Stimulated activated CD4-positive, alpha-beta T cell treated with anti-CD3 and anti-CD28 coated beads, Interleukin-4, amount 100 ng/mL, for 24 hours (primary cell): ENCODE measurements at regions not wholly inside any gene's neighbourhood (a gene's known extent, or its start where the extent isn't known, plus 50 kb on each side); places are given as distances from the start of the nearest gene placed in this dataset.

Experiments used
- DNase-seq: peaks from one replicate; pipeline ENCODE4 v3.0.0-alpha.2; 2020

DNA sequence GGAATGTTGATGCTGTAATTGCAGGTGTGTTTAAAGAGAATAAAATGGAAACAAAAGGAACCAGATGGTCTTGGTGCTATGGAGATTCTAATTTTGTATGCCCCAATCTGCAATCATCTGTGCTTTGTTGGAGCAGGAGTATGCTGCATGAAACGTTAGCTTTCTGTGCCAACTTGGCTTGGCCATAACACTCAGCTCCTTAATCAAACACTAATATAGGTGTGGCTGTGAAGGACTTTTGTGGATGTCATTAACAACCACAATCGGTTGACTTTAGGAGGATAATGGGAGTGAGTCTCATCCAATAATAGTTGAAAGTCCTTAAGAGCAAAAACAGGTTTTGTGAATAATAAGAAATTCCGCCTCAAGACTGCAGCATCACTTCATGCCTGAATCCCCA lies 399.2 kb downstream of the NLGN4X start:
- no peak for DNase-seq

DNA sequence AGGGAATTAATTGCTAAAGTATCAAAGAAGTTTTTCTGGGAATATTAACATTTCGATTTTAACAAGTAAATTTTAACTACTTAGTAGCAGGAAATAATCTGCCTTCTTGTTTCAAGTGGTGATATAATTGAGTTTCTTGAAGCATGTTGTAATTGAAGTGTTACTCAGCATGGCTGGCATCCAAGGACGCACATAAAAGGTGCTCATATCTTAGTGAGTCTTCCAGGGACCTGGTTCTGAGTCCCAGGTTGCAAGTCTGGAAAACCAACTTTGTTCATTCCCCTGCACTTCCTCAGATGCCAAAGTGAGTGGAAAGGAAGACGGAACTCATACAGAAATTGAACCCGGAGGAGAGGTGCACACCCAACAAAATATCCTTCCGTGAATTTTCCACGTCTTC lies 399.6 kb downstream of the NLGN4X start:
- no peak for DNase-seq

DNA sequence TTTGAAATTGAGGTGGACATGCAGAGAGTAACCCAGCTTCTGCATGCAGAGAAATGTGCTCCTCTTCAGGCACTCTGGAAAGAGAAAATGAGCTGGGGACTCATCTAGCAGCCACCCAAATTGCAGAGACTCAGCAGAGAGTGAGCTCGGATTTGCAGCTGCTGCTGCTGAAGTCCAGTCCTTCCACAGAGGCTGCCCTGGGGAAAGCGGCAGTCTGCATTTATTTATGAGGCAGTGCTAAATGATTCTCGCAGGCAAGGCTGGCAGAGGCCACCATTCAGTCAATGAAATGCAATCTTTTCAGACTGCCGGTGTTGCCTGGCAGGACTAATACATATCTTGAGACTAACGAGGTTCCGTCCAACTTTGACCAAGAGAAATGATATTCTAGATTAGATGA lies 404.8 kb downstream of the NLGN4X start:
- DNase-seq: no peak

DNA sequence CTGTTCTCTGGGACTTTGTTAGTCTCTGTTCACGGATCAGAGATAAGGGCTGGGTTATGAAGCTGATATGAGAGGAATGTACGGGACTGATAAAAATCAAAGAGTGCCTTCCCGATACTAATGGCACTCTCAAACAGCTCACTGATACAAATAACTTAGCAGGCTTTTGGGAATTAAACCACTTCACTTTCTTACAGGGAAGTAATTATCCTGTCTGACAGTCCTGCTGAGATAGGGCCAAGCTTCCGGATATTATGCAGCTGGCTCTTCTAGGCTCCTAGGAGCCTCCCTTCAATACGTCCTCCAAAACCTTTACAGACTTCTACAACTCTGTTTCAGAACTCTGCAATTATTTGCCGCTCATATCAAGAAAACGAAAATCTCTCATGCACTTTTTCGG lies 418.0 kb downstream of the NLGN4X start:
- DNase-seq: no peak

DNA sequence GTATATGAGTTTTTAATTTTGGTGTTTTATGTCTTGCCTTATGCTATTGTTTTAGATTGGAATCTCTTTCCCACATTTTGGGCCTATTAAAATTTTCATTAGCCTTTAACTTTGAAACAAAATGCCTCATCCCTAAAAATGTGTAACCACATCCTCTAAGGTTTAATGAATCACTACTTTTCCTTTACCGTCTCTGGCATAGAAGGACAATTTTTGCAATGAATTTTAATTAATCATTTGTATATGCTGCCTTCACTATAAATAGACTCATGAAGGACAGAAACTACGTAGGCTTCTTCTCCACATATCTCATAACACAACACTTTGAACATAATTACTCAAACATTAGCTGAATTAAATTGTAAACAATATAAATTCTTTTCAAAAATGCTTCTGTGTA lies 421.5 kb downstream of the NLGN4X start:
- DNase-seq: no peak

DNA sequence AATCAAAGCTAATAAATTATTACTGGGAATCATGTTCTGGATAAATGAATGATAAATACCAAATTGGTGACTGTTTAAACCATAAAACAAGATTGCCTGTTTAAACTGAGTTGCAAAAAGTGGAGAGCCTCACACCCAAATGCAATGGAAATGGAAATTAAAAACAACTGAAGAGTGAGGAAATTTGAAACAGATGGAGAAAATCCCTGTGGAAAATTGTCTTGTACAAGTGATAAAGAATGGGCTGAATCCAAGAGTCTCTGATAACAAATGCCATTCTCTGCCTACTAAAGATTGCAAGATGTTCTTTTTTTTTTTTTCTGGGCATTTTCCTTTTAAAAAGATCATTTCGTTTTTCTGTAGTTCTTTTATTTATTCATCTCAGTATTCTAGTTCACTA lies 426.3 kb downstream of the NLGN4X start:
- no peak for DNase-seq

DNA sequence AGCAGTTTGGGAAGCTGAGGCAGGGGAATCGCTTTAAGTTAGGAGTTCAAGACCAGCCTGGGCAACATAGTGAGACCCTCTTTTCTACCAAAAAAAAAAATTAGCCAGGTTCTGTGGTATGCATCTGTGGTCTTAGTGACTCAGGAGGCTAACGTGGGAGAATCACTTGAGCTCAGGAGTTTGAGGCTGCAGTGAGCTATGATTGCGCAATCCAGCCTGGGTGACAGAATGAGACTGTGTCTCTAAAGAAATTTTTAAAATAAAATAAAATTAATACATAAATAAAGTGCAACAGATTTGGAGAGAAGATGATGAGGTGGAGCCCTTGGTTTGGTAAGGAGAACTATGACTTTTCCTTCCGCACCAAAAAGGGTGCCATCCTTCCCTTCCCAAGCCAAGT lies 436.9 kb downstream of the NLGN4X start:
- DNase-seq: no peak

DNA sequence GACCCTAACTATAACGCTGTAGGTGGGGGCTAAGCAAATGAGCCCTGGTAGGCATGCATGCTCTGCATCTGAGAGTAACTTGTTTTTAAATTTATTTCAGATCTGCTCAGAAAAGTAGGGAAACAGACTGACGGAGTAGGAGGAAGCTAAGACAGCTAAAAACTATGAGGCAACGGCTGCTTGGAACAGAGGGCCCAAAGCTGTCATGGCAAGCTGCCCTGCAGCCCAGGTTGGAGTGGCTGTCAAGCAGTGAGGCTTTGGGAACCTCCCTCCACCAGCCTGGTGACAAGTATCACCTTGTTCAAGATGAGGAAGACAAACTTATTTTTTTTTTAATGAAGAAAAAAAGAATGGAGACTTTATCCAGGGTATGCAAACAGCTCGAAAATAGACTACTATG lies 439.8 kb downstream of the NLGN4X start:
- no peak for DNase-seq

DNA sequence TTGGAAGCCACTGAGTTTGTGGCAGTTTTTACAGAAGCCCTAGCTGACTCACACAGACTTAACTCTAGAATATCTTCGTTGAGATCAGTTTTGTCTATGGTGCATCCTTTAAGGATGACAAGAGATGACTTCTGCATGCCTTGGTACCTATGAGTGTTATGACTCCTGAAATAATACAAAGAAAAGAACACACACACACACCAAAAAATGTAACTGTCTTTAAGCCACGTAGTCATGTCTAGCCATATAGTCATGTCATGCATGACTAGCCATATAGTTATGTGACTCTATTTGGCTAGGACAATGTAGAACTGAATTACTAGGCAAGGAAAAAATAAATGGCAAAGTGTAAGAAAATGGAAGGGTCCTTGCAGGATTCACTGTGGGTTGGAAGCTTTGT lies 447.8 kb downstream of the NLGN4X start:
- DNase-seq: no peak

DNA sequence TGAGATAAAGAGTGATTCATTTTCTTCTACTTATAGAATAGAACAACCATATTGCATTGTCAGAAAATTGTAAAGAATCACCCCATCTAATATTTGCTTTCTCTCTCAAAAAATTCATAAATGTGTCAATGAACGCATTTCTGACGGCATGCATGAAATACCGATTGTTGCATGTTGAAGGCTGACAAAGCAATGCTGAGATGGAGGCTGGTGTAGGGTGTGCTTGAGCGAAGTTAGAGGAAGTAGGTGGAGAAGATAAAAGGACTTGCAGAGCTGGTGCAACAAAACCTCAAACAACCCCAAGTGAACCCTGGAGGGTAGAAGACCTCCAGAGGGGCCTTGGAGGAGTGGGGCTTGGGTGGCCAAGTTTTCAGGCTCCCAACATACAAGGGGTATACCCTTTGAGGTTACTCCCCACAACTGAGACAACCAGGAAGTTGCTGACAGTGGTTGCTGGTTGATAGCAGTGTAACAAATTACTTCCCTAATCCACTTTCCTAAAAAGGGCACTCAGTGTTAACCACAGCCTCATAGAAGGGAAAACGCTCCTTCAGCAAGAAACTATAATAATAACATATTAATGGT lies 452.7 kb downstream of the NLGN4X start:
- DNase-seq: no peak

DNA sequence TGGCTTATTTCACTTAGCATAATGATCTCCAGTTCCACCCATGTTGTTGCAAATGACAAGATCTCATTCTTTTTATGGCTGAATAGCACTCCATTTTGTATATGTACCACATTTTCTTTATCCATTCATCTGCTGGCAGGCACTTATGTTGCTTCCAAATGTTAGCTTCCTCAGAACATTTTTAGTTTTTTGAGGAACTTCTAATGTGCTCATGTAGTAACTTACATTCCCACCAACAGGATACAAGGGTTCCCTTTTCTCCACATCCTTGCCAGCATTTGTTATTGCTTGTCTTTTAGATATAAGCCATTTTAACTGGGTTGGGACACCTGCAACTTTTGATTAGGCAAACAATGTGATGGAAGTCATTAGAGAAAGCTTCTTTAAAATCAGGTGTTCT lies 454.2 kb downstream of the NLGN4X start:
- DNase-seq: no peak

DNA sequence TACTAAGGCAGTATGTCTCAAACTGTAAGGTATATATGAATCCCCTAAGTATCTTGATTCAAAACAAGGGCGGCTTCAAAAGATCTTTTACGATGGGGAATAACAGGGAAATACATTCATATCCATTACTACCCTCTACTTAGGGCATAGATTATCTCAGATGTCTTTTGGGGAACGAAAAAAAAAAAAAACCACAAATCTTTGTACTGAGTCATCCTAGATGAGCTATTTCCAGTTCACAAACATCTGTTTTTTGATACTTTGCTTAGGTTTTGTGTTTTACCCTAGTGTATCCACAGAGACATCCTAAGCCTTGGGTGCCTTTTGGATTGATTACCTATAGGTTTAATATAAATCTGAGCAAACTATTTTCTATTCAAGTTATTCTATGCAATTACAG lies 457.2 kb downstream of the NLGN4X start:
- DNase-seq: no peak

DNA sequence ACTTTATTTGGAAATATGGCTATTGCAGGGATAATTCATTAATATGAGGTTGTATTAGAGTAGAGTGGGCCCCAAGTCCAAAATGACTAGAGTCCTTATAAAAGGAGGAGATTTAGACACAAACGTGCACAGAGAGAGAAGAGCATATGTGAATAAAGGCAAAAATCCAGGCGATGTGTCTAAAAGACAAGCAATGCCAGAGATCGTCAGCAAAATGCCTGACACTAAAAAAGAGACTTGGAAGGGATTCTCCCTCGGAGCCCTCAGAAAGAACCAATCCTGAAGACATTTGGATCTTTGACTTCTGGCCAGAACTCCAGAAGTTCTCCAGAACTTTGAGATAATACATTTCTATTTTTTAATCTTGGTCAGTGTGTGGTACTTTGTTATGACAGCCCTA lies 472.1 kb downstream of the NLGN4X start:
- DNase-seq: no peak

DNA sequence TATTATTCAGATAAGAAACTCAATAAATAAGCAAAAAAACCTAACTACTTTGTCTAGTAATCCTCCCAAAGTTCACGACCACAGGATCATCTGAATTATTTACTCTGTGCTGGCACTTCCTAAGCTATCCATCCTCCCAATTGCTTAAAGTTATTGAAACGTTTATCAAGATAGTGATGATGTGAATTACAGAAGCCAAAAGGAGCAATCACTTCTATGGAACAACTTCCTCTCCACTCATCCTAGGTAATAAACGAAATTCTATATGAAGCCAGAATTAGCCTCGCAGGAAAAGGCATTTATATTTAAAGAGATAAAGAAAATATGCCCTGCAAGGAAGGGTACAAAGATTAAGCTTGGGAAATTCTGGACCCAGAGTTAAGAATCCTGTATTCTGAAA lies 475.4 kb downstream of the NLGN4X start:
- DNase-seq: no peak

DNA sequence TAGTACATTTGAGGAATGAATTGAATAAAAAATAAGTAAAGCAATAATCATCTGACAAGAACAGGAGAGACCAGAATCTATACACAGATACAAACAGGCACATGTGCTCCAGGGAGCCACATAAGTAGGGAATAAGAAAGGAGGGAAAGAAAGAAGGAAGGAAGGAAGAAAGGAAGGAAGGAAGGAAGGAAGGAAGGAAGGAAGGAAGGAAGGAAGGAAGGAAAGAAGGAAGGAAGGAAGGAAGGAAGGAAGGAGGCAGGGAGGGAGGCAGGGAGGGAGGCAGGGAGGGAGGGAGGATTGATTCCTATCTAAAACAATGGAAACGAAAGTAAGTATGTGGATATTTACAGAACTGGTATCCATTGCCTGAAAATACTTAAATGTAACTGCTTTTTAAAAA lies 475.8 kb downstream of the NLGN4X start:
- no peak for DNase-seq

DNA sequence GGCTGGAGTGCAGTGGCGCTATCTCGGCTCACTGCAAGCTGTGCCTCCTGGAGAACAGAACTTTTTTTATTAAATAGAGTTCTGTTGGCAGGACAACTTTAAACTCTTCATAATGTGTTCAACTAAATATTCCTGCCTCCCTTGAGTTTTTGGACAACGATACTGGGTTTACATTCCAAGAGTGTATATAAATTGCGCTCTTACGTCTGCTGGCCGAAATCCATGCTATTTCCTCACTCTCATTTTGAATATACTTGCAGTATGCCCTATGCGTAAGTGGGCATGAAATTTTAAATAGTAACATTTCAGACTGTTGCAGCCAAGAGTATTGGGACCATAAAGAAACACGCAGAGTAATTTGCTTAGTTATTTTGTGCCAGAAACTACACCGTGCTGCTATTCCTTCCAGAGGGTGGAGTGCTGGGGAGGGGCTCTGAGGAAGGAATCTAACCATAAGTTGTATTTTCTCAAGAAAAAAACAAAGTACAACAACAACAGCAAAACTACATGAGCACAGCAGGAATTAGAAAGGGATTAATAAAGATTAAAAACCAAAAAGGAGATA lies 480.0 kb downstream of the NLGN4X start:
- no peak for DNase-seq

DNA sequence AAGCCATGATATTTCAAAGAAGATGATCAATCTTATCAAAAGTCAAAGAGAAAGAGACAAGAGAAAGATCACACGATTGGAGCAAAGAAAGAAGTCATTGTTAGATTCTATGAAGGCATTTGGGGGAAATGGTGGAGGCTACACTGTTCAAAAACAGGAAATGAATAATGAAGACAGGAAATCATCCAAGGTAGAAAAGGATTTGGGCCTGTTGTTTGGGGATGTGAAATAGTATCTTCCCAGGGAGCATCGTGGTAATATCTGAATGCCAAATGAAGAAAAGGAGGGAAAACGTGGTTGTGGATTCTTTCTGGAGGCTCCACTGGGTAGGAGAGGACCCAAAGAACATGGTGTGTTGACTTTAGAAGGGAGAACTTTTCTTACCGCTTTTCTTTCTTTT lies 482.4 kb downstream of the NLGN4X start:
- DNase-seq: no peak

DNA sequence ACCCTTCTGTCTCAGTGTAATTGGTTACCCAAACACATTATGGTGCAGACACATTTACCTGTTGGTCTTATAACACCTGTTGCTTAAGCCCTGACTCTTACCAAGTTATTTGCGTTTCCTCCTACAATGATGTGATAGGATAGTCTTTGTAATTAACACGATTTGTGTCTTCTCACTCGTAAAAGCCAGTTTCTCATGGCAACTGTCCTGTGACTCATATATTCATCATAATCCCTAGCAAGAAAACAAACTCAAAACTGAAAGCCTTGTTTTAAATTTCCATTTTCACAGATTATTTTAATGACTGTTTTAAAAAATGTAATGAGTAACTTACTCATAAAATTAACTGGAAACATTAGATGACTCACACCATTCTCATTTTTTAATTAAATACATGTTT lies 495.2 kb downstream of the NLGN4X start:
- no peak for DNase-seq

DNA sequence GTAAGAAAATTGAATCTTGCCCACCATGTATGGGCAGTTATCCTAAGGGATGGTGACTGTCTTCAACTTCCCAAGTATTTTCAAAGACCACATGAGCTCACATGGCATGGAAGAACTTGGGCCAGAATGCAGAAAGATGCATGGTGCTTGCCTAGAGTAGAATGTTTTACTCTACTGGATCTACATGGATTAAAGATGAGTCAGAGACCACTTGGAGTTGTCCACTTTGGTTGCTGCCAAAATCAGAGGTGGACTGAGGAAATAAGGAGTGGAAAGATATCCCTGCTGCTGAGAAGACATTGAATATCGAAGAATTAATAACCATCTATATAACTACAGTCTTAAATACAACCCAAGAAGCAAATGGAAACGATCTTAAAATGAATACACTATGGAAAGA lies 498.1 kb downstream of the NLGN4X start:
- no peak for DNase-seq

DNA sequence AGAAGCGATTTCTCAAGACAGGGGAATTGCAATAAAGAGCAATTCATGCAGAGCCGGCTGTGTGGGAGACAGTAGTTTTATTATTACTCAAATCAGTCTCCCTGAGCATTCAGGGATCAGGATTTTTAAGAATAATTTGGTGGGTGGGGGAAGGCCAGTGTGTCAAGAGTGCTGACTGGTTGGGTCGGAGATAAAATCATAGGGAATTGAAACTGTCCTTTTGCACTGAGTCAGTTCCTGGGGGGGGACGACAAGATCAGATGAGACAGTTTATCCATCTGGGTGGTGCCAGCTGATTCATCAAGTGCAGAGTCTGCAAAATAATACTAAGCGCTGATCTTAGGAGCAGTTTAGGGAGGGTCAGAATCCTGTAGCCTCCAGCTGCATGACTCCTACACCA lies 502.4 kb downstream of the NLGN4X start:
- DNase-seq: no peak

DNA sequence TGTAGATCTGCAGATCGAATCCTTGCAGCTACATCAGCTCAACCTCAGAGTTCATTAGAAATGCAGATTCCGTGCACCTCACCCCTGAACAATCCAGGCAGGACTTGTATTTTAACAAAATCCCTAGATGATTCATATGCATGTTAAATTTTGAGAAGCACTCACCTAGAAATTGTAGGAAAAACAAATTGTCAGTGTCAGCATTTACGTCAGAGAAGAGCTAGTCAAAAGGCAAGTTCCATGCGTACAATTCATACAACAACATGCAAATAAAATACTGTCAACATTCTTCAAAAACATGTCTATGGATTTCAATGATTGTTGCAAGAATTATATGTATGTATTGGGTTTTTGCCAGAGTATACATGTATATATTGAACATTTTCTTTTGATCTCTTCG lies 504.5 kb downstream of the NLGN4X start:
- no peak for DNase-seq

DNA sequence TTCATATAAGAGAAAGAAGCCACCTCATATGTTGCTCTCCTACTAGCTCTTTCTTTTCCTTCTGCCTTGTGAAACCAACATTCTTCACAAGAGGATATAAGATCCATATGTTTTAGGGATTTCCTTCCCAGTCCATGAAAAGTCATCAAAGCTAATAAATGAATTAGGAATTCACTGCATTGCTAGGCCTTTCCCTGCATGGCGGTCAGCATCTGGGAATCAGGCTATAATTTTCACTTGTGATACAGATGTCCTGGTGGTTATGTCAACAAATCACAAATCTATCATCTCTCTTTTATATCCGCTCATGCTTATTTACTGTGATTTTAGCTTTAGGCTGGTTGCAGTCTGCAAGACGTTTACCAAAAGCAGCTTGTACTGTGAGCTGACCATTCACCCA lies 510.0 kb downstream of the NLGN4X start:
- DNase-seq: no peak

DNA sequence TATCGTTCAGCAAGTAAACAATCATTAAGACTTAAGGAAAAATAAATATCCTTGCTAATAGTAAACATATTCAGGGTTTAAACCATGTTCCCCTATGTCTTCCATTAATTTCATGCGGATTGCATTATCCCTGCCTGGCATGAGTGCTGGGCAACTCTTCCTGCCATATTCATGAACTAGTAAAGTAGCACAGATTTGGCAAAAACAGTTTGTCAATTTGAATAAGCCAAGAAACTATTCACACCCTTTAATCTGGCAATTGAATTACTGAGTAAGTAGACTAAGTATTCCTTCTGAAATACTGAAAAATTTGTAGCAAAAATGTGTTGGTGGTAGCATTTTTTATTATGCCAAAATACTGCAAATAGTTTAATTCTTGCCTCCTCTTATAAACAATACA lies 512.0 kb downstream of the NLGN4X start:
- DNase-seq: no peak

DNA sequence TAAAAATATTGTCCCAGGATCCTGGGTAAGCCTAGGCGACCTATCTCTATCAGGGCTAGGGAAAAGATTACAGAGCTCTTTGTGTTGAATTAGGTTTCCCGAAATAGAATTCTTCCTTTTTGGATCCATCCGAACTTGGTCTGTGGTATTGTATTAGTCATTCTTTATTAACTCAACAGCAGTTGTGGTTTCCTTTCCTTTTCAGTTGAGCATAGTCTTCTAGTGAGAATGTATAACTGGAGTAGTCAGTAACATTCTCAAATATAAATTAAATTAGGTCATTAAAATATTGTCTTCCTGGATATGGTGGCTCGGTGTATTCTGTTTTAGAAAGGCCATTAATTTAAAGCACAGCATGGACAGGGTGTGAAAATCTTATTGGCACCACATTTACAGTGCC lies 520.4 kb downstream of the NLGN4X start:
- DNase-seq: no peak

DNA sequence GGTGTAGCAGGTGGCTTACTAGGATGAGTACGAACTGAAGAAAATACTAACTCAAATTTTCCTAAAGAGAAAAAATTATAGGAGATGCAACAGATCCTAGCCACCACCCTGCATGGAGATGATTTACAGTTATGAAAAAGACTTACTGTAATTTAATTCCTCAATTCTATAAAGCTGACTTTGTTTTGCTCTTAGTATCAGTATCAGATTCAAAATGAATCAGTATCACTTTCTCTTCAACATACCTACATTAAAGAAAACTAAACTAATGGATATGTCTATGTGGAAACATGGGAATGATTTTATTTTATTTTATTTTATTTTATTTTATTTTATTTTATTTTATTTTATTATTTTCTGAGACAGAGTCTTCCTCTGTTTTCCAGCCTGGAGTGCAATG lies 525.8 kb downstream of the NLGN4X start:
- no peak for DNase-seq

DNA sequence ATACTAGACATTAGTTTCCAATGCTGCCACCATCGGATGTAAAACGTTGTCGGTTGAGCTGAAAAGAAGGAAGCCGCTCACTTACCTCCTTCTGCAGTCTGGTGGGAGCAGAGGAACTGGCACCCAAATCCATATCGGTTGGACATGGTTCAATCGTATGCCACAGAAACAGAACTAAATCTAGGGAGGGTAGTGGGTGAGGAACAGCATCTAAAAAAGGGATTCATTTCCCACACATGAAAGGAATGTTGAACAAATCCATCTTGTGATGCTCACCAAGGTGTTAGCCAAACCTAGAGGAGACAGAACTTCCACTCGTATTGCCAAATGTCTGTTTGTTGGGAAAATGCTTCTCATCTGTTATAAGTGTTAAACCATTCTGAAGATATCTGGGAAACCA lies 532.7 kb downstream of the NLGN4X start:
- DNase-seq: no peak
